Adrenal gland (tissue), 9 donors: ENCODE measurements at regions not wholly inside any gene's neighbourhood (a gene's known extent, or its start where the extent isn't known, plus 50 kb on each side); places are given as distances from the start of the nearest gene placed in this dataset.

Experiments used
- DNase-seq, 7 donors: peaks; one replicate each; pipeline ENCODE4 v3.0.0-alpha.2; 2019 to 2020
- H3K27ac ChIP-seq, 5 donors: fragments of 200-600 bp; sonication (generic) in 4 of 5; 1 replicate in 3 of 5; 2 replicates in 2 of 5; pipeline versions ENCODE4 v1.5.1 to v1.8.0; 2016 to 2020; ENCODE audit warnings: mild to moderate bottlenecking in 1 of 5
- H3K27me3 ChIP-seq: fragments of 200-600 bp; 2 replicates; pipeline ENCODE4 v1.8.0; 2021
- H3K36me3 ChIP-seq, 2 donors: fragments of 200-600 bp; replicated peaks in 1 of 2; 1 replicate in 1 of 2; 2 replicates in 1 of 2; pipeline versions ENCODE4 v1.5.1 to v1.8.0; 2018 to 2022
- H3K4me1 ChIP-seq, 2 donors: fragments of 200-600 bp; replicated peaks in 1 of 2; 1 replicate in 1 of 2; 2 replicates in 1 of 2; pipeline versions ENCODE4 v1.5.1 to v1.8.0; 2018 to 2021
- H3K4me3 ChIP-seq, 4 donors: fragments of 200-600 bp; sonication (generic) in 3 of 4; one replicate each; pipeline ENCODE4 v1.5.1; 2016 to 2018
- H3K9me3 ChIP-seq, 3 donors: fragments of 200-600 bp; sonication (generic) in 1 of 3; replicated peaks in 1 of 3; 1 replicate in 2 of 3; 2 replicates in 1 of 3; pipeline versions ENCODE4 v1.5.1 to v1.8.0; 2016 to 2021
- POLR2A ChIP-seq, 2 donors: fragments of 450-650 bp; IDR thresholded peaks; one replicate each; pipeline ENCODE4 v1.6.1; 2017; ENCODE audit warnings: antibody characterized with exemption in 2 of 2, mild to moderate bottlenecking in 2 of 2, moderate library complexity in 1 of 2
- WGBS, 4 donors: extraction: QIAGEN DNeasy Blood & Tissue Kit in 2 of 4; methylation state at CpG; one replicate each; pipeline versions ENCODE4 v1.1.5 to v1.1.7; 2013 to 2017; 5-methylcytosine and 5-hydroxymethylcytosine counted together
- intact Hi-C, 2 donors: fragments of 100-400 bp; cut with DNase I; formaldehyde crosslinking; loops; one replicate each; pipeline versions ENCODE4 v1.14.1 to v1.15.0; 2022 to 2023
- TF ChIP-seq, protein P1 (sequence below), 6 experiments: fragments of 450-650 bp in 4 of 6; fragments of 200-600 bp in 2 of 6; sonication (generic) in 1 of 6; IDR thresholded peaks; 1 replicate in 5 of 6; 2 replicates in 1 of 6; pipeline versions ENCODE4 v1.5.1 to v1.8.0; 2016 to 2021; ENCODE audit warnings: antibody characterized with exemption in 6 of 6, mild to moderate bottlenecking in 2 of 6, moderate library complexity in 1 of 6
- donor health status: healthy with polysubstance abuse.
- donor health status: Bipolar disorder and iron deficiency.
- donor health status: DM: yes; HTN: yes; CAD: no.
- donor health status: DM: no; HTN: no; CAD: no.
- donor health status: DM: no; HTN: no; CAD: no.

DNA sequence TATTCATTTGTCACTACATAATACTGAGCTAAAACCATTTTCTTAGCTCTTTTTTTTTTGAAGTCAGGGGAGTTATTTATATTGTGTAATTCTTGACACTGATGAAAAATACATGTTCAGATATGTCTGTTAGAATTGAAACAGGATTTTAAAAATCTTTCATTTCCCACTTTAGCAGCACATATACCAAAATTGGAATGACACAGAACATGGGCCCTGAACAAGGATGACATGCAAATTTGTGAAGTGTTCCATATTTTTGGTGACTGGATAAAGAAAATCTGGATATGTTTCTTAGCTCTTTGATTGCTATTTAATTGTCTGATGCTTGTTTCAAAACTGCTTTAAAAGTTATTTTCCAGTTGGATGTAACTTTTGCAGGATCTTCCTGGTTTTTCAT lies 1963.9 kb upstream of the LRRTM1 start:
- Histone ChIP-seq H3K27me3 (no peaks in the 10 kb centered on the region), H3K36me3 (no peaks in the 10 kb centered on the region), H3K27ac (no peak overlapping the region), H3K4me3 (no peak overlapping the region), H3K9me3 (no peaks in the 10 kb centered on the region), H3K4me1 (no peaks in the 10 kb centered on the region)
- no peak for TF ChIP-seq POLR2A (IDR thresholded peaks at IDR 0.05)
- intact Hi-C loops = no loop called here
- no peak for DNase-seq

DNA sequence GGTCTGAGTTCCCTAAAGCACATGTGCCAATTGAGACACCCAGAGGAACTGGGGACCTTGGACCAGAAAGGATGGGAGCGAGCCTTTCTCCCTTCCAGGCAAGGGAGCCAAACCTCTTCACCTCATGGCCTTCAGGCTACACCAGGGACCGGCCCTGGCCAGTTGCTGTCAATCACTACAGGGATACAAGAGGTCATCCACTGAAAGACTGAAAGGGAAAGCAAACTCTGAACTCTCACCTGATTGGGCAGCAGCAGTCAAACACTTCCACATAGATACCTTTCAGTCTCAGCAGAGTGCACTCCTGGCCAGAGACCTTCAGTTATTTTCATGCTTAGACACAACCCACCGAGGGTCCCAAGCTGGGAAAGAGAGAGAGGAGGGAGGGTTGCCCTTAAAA lies 1956.0 kb upstream of the LRRTM1 start:
- Histone ChIP-seq H3K27me3 (no peaks in the 10 kb centered on the region), H3K4me1 (no peaks in the 10 kb centered on the region), H3K27ac (no peak overlapping the region), H3K36me3 (no peaks in the 10 kb centered on the region), H3K4me3 (no peak overlapping the region), H3K9me3 (no peaks in the 10 kb centered on the region)
- 75 to 86% (median 82%) methylated on average over 3 of the region's 3 CpGs for WGBS, 4 donors
- TF ChIP-seq, protein P1, sequence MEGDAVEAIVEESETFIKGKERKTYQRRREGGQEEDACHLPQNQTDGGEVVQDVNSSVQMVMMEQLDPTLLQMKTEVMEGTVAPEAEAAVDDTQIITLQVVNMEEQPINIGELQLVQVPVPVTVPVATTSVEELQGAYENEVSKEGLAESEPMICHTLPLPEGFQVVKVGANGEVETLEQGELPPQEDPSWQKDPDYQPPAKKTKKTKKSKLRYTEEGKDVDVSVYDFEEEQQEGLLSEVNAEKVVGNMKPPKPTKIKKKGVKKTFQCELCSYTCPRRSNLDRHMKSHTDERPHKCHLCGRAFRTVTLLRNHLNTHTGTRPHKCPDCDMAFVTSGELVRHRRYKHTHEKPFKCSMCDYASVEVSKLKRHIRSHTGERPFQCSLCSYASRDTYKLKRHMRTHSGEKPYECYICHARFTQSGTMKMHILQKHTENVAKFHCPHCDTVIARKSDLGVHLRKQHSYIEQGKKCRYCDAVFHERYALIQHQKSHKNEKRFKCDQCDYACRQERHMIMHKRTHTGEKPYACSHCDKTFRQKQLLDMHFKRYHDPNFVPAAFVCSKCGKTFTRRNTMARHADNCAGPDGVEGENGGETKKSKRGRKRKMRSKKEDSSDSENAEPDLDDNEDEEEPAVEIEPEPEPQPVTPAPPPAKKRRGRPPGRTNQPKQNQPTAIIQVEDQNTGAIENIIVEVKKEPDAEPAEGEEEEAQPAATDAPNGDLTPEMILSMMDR (IDR thresholded peaks at IDR 0.05) = no peak
- TF ChIP-seq POLR2A (IDR thresholded peaks at IDR 0.05) = no peak
- no peak for DNase-seq
- intact Hi-C loops = no loop called here

DNA sequence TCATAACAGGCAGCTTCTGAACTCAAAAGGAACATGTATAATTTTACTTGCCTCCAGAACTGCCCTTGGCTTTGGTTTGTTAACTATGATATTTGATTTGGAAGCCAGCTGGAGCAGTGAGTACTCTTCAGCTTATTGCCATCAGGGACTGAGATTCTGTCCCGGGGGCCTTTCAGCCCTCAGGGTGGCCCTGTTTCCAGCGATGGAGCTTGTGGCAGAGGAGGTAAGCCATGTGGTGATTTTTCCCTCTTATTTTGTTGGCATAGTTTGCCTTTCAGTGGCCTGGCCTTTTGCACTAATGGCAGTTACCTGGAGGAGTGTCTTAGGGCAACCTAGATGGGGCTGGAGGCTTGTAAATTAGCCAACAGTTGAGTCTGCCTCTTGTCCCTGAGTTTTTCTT lies 1955.0 kb upstream of the LRRTM1 start:
- Histone ChIP-seq H3K4me3 (no peak overlapping the region), H3K27me3 (no peaks in the 10 kb centered on the region), H3K4me1 (no peaks in the 10 kb centered on the region), H3K36me3 (no peaks in the 10 kb centered on the region), H3K27ac (no peak overlapping the region), H3K9me3 (no peaks in the 10 kb centered on the region)
- intact Hi-C loops = no loop called here
- no peak for DNase-seq
- TF ChIP-seq, protein P1 (IDR thresholded peaks at IDR 0.05) = no peak
- 74 to 100% (median 87%) methylated on average over 2 of the region's 2 CpGs for WGBS, 4 donors

DNA sequence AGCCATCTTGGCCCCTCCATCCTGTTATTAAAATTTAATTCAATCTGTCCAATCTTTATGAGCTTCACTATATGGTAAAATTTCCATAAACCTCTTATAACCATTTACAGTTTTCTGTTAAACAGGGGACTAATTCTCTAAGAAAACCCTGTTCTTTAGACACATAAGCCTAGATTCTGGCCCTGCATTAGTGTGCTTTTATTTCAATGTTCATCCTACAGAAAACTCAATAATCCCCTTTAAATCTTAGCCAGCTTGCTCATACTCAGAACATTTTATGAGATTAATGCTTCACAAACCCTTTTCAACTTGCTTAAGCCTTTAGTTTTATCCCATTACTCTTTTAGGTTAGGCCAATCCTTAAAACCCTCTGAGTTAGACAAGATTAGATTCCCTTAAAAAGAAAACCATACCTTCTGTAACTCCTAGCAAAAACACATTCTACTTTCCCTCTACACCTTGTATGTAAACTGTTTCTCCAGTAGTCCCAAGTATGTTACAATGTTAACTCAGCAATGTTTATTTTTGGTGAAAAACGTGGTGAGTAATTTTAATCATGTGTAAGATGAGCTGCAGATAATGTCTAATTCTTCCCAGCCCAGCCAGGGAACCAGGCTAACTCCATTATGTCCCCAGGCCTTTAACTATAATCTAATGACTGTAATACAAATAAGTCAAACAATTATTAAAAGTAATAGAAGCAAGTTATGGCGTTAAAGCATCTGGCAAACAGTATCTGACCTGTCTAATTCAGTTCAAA lies 1953.4 kb upstream of the LRRTM1 start:
- WGBS, 4 donors = 36 to 42% (median 39%) methylated on average over 2 of the region's 2 CpGs
- DNase-seq = no peak
- Histone ChIP-seq H3K4me1 (no peaks in the 10 kb centered on the region), H3K36me3 (no peaks in the 10 kb centered on the region), H3K27me3 (no peaks in the 10 kb centered on the region), H3K9me3 (no peaks in the 10 kb centered on the region), H3K4me3 (no peak overlapping the region), H3K27ac (no peak overlapping the region)
- intact Hi-C loops = no loop called here
- TF ChIP-seq, protein P1 (IDR thresholded peaks at IDR 0.05) = no peak
- no peak for TF ChIP-seq POLR2A (IDR thresholded peaks at IDR 0.05)

DNA sequence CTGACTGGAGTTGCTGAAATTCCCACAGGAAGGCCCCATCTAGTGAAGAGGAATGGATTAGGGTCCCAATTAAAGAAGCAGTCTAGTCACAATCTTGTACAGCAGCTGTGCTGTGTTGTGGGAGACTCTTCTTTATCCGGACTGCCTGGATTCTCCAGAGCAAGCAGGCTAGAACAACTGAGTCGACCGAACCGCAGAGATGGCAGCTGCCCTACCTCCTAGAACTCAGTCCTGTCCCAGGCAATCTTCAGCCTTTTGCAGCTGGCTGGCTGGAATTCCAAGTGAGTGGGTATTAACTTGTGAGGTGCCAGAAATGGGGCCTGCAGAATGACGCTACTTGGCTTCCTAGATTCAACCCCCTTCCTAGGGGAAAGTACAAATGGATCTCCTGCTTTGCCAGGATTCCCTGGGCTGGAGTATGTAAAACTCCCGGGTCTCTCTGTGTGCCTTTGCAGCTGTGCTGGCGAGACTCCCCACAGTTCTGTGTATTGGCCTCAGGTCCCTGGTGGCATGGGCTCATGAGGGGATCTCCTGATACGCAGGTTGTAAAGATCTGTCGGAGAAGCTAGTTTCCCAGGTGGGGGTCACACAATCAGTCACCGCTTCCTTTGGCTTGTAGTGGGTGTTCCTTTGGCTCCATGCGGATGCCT lies 1952.6 kb upstream of the LRRTM1 start:
- Histone ChIP-seq H3K9me3 (no peaks in the 10 kb centered on the region), H3K27ac (no peak overlapping the region), H3K4me3 (no peak overlapping the region), H3K4me1 (no peaks in the 10 kb centered on the region), H3K27me3 (no peaks in the 10 kb centered on the region), H3K36me3 (no peaks in the 10 kb centered on the region)
- DNase-seq = no peak
- intact Hi-C loops = no loop called here
- WGBS, 4 donors = 89 to 100% (median 91%) methylated on average over 9 to 11 of the region's 11 CpGs
- TF ChIP-seq, protein P1 (IDR thresholded peaks at IDR 0.05) = no peak
- TF ChIP-seq POLR2A (IDR thresholded peaks at IDR 0.05) = no peak
